H1 (cell line): ENCODE measurements at regions not wholly inside any gene's neighbourhood (a gene's known extent, or its start where the extent isn't known, plus 50 kb on each side); places are given as distances from the start of the nearest gene placed in this dataset.

Experiments
- CBX8 ChIP-seq: fragments of 300-800, 300-1000 bp; sonication (generic); IDR thresholded peaks from 2 replicates; pipeline ENCODE4 v1.7.1; 2016; ENCODE audit warnings: low read depth, low read length, borderline replicate concordance
- TAF1 ChIP-seq: IDR thresholded peaks from 2 replicates; pipeline ENCODE4 v1.6.1; 2011; ENCODE audit warnings: mild to moderate bottlenecking, low read depth, low read length
- YY1 ChIP-seq: IDR thresholded peaks from 2 replicates; pipeline ENCODE4 v1.6.1; 2011; ENCODE audit warnings: low read depth, mild to moderate bottlenecking, low read length
- TF ChIP-seq, protein P1 (sequence below): IDR thresholded peaks from 2 replicates; pipeline ENCODE4 v1.6.1; 2012; ENCODE audit warnings: inconsistent platforms
- TF ChIP-seq, protein P2 (sequence below), 3 experiments: IDR thresholded peaks; 1 replicate in 2 of 3; 2 replicates in 1 of 3; pipeline versions ENCODE4 v1.5.1 to v1.6.1; 2011; ENCODE audit warnings: low read length in 3 of 3, mild to moderate bottlenecking in 3 of 3, inconsistent platforms in 2 of 3, low read depth in 1 of 3, moderate library complexity in 1 of 3; ENCODE audit not compliant: insufficient read depth in 1 of 3; ENCODE audit errors: control extremely low read depth in 1 of 3

DNA sequence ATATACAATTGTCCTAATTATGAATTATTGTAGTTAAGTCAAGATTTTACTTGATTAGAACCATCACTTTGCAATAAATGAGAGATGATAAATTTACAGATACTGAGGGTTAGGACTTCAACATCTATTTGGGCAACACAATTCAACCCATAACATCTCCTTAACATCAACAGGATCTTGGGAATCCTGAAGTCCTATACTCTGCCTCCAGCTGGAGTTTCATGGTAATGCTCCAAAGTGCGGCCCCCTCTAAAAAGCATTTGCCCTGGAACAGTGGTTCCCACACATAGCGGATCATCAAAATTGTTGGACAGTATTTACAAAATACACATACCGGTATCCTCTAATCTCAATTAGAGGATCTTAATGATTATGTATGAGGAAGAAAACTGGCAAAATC is 618.6 kb downstream of the CENPC start:
- TF ChIP-seq, protein P1, sequence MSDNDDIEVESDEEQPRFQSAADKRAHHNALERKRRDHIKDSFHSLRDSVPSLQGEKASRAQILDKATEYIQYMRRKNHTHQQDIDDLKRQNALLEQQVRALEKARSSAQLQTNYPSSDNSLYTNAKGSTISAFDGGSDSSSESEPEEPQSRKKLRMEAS = no peak
- TF ChIP-seq YY1 (no peak), CBX8 (no peak), TAF1 (no peak)
- TF ChIP-seq, protein P2, sequence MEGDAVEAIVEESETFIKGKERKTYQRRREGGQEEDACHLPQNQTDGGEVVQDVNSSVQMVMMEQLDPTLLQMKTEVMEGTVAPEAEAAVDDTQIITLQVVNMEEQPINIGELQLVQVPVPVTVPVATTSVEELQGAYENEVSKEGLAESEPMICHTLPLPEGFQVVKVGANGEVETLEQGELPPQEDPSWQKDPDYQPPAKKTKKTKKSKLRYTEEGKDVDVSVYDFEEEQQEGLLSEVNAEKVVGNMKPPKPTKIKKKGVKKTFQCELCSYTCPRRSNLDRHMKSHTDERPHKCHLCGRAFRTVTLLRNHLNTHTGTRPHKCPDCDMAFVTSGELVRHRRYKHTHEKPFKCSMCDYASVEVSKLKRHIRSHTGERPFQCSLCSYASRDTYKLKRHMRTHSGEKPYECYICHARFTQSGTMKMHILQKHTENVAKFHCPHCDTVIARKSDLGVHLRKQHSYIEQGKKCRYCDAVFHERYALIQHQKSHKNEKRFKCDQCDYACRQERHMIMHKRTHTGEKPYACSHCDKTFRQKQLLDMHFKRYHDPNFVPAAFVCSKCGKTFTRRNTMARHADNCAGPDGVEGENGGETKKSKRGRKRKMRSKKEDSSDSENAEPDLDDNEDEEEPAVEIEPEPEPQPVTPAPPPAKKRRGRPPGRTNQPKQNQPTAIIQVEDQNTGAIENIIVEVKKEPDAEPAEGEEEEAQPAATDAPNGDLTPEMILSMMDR (IDR thresholded peaks at IDR 0.05; ENCODE audit: control extremely low read depth in 1 of 3, insufficient read depth in 1 of 3, low read depth in 1 of 3, low read length in 3 of 3) = peak in 1 of 3 experiments; percentile 41; a peak in 1 of 4 replicates
